Neural crest cell (in vitro differentiated cells): ENCODE measurements at regions not wholly inside any gene's neighbourhood (a gene's known extent, or its start where the extent isn't known, plus 50 kb on each side); places are given as distances from the start of the nearest gene placed in this dataset.

Source experiments
- DNase-seq: peaks from one replicate; pipeline ENCODE4 v3.0.0; 2021; ENCODE audit warnings: low read depth, mixed read lengths, low spot score
- H3K27ac Mint-ChIP-seq: one replicate; pipeline ENCODE4 v1.8.0; 2021; ENCODE audit warnings: mild to moderate bottlenecking, mixed read lengths; ENCODE audit not compliant: unreplicated experiment
- H3K27me3 Mint-ChIP-seq: 2 replicates; pipeline ENCODE4 v1.8.0; 2021; ENCODE audit warnings: low read depth, mild to moderate bottlenecking, mixed read lengths
- H3K36me3 Mint-ChIP-seq: 2 replicates; pipeline ENCODE4 v1.8.0; 2021; ENCODE audit warnings: low read depth, mild to moderate bottlenecking, mixed read lengths
- H3K4me1 Mint-ChIP-seq: 2 replicates; pipeline ENCODE4 v1.8.0; 2021; ENCODE audit warnings: mixed read lengths
- H3K4me3 Mint-ChIP-seq: one replicate; pipeline ENCODE4 v1.8.0; 2021; ENCODE audit warnings: mild to moderate bottlenecking, mixed read lengths
- H3K9me3 Mint-ChIP-seq: 2 replicates; pipeline ENCODE4 v1.8.0; 2021; ENCODE audit warnings: mixed read lengths
- TF ChIP-seq, protein P1 (sequence below): fragments of 200-600 bp; sonication (generic); conservative IDR thresholded peaks from 2 replicates; pipeline ENCODE4 v1.5.0; 2021; ENCODE audit warnings: antibody characterized with exemption, mild to moderate bottlenecking

DNA sequence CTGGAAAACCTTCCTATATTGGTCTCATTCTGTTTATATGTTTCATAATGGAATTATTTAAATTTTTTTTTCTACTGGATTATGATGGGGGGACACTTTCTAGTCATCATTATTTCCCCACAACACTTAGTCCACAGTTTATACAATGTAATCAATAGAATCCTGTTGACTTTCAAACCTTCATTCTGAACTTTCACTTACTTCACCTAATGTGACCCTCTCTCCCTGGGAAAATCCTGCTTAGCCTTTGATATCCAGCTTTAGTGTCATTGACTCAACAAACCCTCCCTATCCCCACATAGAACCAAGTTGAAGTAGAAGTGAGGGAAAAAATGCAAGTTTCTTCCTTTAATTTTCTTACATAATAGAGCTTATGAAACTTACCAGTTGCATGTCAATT is 666.0 kb downstream of the MECOM start:
- Mint-ChIP-seq H3K9me3 (no peaks in the 10 kb centered on the region), H3K36me3 (no peaks in the 10 kb centered on the region), H3K4me3 (no peak overlapping the region), H3K4me1 (no peaks in the 10 kb centered on the region), H3K27me3 (no peaks in the 10 kb centered on the region), H3K27ac (no peak overlapping the region)
- TF ChIP-seq, protein P1, sequence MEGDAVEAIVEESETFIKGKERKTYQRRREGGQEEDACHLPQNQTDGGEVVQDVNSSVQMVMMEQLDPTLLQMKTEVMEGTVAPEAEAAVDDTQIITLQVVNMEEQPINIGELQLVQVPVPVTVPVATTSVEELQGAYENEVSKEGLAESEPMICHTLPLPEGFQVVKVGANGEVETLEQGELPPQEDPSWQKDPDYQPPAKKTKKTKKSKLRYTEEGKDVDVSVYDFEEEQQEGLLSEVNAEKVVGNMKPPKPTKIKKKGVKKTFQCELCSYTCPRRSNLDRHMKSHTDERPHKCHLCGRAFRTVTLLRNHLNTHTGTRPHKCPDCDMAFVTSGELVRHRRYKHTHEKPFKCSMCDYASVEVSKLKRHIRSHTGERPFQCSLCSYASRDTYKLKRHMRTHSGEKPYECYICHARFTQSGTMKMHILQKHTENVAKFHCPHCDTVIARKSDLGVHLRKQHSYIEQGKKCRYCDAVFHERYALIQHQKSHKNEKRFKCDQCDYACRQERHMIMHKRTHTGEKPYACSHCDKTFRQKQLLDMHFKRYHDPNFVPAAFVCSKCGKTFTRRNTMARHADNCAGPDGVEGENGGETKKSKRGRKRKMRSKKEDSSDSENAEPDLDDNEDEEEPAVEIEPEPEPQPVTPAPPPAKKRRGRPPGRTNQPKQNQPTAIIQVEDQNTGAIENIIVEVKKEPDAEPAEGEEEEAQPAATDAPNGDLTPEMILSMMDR = no peak
- no peak for DNase-seq

DNA sequence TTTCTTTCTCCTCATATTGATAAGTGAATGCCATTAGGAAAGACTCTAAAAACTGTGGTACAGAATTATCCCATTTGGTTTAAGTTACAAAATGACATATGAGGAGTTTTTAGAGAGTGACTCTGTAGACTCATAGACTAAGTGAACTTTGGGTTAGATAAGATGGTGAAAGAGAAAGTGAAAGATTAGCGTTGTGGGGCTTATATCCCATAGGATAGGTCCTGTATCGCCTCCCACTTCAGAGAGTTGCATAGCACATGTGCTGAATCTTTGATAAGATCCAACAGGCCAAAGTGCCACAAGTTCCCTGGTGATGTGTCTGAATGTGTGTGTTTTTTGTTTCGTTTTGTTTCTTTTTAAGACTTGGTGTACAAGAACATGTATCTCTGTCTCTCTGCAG is 666.9 kb downstream of the MECOM start:
- no peak for DNase-seq
- H3K27ac Mint-ChIP-seq = no peak overlapping the region
- H3K4me3 Mint-ChIP-seq = no peak overlapping the region
- no peaks in the 10 kb centered on the region for H3K9me3 Mint-ChIP-seq
- TF ChIP-seq, protein P1 = no peak
- no peaks in the 10 kb centered on the region for H3K27me3 Mint-ChIP-seq
- no peaks in the 10 kb centered on the region for H3K36me3 Mint-ChIP-seq
- H3K4me1 Mint-ChIP-seq = no peaks in the 10 kb centered on the region

DNA sequence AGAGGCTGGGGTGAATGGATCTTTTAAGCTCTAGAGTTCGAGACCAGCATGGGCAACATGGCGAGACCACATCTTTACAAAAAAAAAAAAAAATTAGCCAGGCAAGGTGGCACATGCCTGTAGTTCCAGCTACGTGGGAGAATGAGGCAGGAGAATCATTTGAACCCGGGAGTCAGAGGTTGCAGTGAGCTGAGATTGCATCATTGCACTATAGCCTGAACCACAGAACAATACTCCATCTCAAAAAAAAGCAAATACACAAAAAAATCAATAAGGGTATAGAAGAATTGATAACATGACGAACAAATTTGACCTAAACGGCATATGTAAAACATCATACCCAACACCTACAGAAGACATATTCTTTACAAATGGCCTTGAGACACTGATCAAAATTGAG is 668.4 kb downstream of the MECOM start:
- DNase-seq = no peak
- Mint-ChIP-seq H3K27me3 (no peaks in the 10 kb centered on the region), H3K9me3 (no peaks in the 10 kb centered on the region), H3K36me3 (no peaks in the 10 kb centered on the region), H3K4me1 (no peaks in the 10 kb centered on the region), H3K27ac (no peak overlapping the region), H3K4me3 (no peak overlapping the region)
- TF ChIP-seq, protein P1 = no peak

DNA sequence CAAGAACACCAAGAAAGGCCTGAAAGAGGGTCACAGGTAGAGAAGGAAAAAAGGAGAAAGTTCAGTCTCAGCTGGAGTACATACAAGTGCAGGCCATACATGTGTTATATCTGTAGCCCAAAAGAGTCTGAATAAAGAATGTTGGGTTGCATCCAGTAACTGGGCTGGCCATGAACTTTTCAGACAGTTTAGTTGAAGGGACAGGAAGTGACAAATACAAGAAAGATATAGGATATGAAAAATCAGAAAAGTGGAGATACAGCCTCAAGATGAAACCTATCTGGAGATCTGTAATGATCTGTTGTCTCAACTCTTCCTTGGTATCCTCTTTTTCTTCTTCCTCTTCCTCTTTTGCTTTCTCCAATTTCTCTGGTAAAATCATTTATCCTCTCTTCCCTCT is 671.7 kb downstream of the MECOM start:
- Mint-ChIP-seq H3K27ac (no peak overlapping the region), H3K36me3 (no peaks in the 10 kb centered on the region), H3K4me1 (no peaks in the 10 kb centered on the region), H3K9me3 (no peaks in the 10 kb centered on the region), H3K27me3 (no peaks in the 10 kb centered on the region), H3K4me3 (no peak overlapping the region)
- TF ChIP-seq, protein P1 = no peak
- DNase-seq = no peak

DNA sequence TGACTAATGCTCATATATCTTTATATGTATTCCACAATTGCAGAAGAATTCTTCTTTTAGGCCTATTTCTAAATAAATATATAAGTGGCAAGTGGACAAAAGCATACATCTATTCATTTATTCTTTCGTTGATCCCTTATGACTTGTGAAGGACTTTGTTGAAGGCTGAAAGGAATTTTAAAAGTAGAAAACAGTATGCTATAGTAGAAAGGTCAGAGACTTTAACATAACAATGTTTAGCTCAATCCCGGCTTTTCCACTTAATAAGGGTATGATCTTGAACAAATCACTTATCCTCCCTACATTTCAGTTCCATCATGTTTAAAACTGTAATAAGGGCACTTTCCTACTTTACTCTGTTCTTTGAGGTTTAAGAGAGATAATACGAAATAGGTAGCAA is 672.9 kb downstream of the MECOM start:
- H3K9me3 Mint-ChIP-seq = no peaks in the 10 kb centered on the region
- H3K27ac Mint-ChIP-seq = no peak overlapping the region
- H3K27me3 Mint-ChIP-seq = no peaks in the 10 kb centered on the region
- no peak overlapping the region for H3K4me3 Mint-ChIP-seq
- no peak for DNase-seq
- H3K36me3 Mint-ChIP-seq = no peaks in the 10 kb centered on the region
- H3K4me1 Mint-ChIP-seq = no peaks in the 10 kb centered on the region
- TF ChIP-seq, protein P1 = no peak

DNA sequence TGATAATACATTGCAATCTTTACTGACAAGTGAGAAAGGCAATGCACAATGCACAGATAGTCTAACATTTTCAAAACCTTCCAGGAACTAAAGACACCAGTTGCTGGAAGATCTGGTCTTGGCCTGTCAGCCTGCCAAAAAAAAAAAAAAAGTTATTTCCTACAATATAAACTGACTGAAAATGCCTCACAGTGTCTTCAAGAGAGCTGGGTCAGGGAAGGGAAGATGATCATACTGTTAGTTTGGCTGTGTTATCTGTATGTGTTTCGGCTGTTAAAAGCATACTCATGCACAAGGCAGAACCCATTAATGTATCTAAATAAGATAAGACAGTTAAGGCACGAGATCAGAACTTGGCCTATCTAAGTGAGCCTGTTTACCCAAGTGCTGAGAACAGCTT is 673.4 kb downstream of the MECOM start:
- peaks cover 2% of the 10 kb centered on the region for H3K9me3 Mint-ChIP-seq
- DNase-seq = no peak
- H3K36me3 Mint-ChIP-seq = no peaks in the 10 kb centered on the region
- TF ChIP-seq, protein P1 = no peak
- no peaks in the 10 kb centered on the region for H3K4me1 Mint-ChIP-seq
- no peak overlapping the region for H3K4me3 Mint-ChIP-seq
- no peaks in the 10 kb centered on the region for H3K27me3 Mint-ChIP-seq
- no peak overlapping the region for H3K27ac Mint-ChIP-seq
